Cardiac muscle cell (in vitro differentiated cells and primary cell): ENCODE measurements at regions not wholly inside any gene's neighbourhood (a gene's known extent, or its start where the extent isn't known, plus 50 kb on each side); places are given as distances from the start of the nearest gene placed in this dataset.

Source experiments
- DNase-seq, 2 donors: peaks; one replicate each; pipeline versions ENCODE4 v3.0.0 to v3.0.0-alpha.2; 2010 to 2017; ENCODE audit warnings: low read depth in 1 of 2, low spot score in 1 of 2
- H3K27ac ChIP-seq: fragments of 200-600 bp; sonication (generic); 2 replicates; pipeline ENCODE4 v1.5.1; 2016
- H3K27me3 ChIP-seq: fragments of 200-600 bp; sonication (generic); 2 replicates; pipeline ENCODE4 v1.6.0; 2016; ENCODE audit warnings: control low read depth
- H3K36me3 ChIP-seq: fragments of 200-600 bp; sonication (generic); 2 replicates; pipeline ENCODE4 v1.5.1; 2016; ENCODE audit warnings: control low read depth
- H3K4me1 ChIP-seq: fragments of 200-600 bp; sonication (generic); 2 replicates; pipeline ENCODE4 v1.8.1; 2017; ENCODE audit warnings: low read depth, mild to moderate bottlenecking, mixed run types
- H3K4me3 ChIP-seq: fragments of 200-600 bp; sonication (generic); 2 replicates; pipeline ENCODE4 v1.5.1; 2016; ENCODE audit warnings: mild to moderate bottlenecking
- H3K9me3 ChIP-seq: fragments of 200-600 bp; sonication (generic); 2 replicates; pipeline ENCODE4 v1.5.1; 2017; ENCODE audit warnings: low read depth, mild to moderate bottlenecking, control low read depth
- CTCF ChIP-seq: IDR thresholded peaks from 2 replicates; pipeline ENCODE4 v1.5.1; 2012; ENCODE audit warnings: low read depth, mild to moderate bottlenecking, low read length

GRCh38 chr9:7932767-7933166 is 133.2 kb upstream of the DMAC1 start:
- no peak for DNase-seq
- Histone ChIP-seq H3K36me3 (no peaks in the 10 kb centered on the region), H3K27me3 (no peaks in the 10 kb centered on the region), H3K4me1 (no peaks in the 10 kb centered on the region), H3K4me3 (no peak overlapping the region), H3K27ac (no peak overlapping the region), H3K9me3 (no peaks in the 10 kb centered on the region)
- TF ChIP-seq CTCF, result no peak

GRCh38 chr9:7930613-7931012 is 131.0 kb upstream of the DMAC1 start:
- H3K4me1 ChIP-seq, result no peaks in the 10 kb centered on the region
- H3K27me3 ChIP-seq, result no peaks in the 10 kb centered on the region
- no peaks in the 10 kb centered on the region for H3K9me3 ChIP-seq
- no peaks in the 10 kb centered on the region for H3K36me3 ChIP-seq
- no peak for TF ChIP-seq CTCF
- no peak for DNase-seq
- no peak overlapping the region for H3K4me3 ChIP-seq
- no peak overlapping the region for H3K27ac ChIP-seq

DNA sequence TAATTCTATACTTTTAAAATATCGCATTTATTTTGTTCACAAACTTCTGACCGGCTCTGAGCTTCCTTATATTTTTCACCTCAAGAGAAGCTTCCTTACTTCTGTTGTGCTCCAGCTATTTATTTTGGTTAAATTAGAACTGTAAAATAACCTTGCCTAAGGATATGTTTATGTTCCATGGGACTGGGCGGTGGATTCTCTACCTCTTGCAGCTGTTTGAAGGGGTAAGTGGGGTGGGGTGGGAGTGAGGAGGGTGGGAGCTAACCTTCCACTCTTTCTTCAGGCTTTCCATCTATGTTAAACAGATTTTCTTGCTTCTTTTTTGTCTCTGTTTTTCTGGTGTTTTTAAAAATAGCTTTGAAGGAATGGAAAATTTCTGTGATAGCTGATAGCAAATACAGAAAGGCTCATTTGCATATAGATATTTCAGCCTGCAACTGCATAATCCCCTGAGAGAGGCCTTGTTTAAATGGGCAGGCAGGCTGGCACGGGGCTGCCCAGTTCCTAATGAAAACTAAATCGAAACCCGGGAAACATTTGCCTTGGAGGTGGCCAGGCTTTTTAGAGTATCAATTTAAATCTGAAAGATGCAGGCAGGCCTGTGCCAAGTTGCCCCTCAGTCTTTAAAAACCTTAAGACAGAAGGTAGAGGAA is 122.1 kb upstream of the DMAC1 start:
- H3K27me3 ChIP-seq, result peaks cover 5% of the 10 kb centered on the region
- TF ChIP-seq CTCF, result no peak

DNA sequence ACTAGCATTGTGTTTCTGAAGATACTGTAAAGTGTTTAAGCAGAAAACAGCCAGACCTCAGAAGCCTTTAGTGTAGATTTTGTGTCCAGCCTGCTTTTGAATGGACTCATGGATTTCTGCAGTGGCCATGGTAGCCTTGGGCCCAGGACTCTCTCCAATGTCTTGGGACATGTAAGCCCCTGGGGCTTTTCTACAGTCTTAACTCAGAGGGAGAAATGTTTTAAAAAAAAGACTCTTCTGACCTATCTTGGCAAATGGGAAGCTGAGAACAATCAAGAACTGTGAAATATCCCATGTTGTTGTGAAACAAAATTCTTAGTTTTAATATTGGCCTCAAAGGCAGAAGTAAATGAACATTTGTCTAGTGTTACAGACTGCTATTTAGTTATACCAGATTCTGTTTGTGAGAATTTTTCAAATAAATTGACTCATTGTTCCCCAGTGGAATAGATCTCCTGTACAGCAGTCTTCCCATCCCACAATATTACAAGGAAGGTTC is 112.5 kb upstream of the DMAC1 start:
- H3K4me3 ChIP-seq, result no peak overlapping the region
- H3K4me1 ChIP-seq, result no peaks in the 10 kb centered on the region
- no peak overlapping the region for H3K27ac ChIP-seq
- no peak for TF ChIP-seq CTCF
- DNase-seq, result no peak
- H3K36me3 ChIP-seq, result no peaks in the 10 kb centered on the region
- no peaks in the 10 kb centered on the region for H3K9me3 ChIP-seq
- no peaks in the 10 kb centered on the region for H3K27me3 ChIP-seq

More for the DNA sequence above, 122.1 kb upstream of the DMAC1 start:
- DNase-seq, result no peak
- Histone ChIP-seq H3K4me3 (no peak overlapping the region), H3K27ac (no peak overlapping the region), H3K9me3 (no peaks in the 10 kb centered on the region), H3K4me1 (peaks cover 11% of the 10 kb centered on the region), H3K36me3 (no peaks in the 10 kb centered on the region)

DNA sequence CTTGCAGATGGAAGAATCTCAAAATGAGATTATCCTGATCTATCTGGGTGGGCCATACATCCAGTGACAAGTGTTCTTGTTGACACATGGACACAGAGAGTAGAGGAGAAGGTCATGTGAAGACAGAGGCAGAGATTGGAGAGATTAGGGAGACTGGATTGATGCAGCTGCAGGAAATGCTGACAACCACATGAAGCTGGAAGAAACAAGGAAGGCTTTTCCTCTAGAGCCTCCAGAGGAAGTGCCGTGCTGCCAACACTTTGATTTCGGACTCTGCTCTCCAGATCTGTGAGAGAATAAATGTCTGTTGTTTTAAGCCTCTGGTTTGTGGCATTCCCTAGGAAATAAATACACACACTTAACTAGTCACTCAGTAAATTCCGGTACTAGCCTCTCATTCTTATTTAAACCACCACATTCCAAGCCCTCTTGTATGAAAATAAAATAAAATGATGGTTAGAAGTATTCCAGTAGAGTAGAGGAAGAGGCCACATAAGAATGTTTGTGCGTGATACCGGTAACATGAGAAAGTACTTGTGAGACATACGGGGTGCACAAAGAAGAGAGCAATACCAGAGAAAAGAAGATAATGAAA is 110.9 kb upstream of the DMAC1 start:
- Histone ChIP-seq H3K27me3 (no peaks in the 10 kb centered on the region), H3K4me1 (no peaks in the 10 kb centered on the region), H3K9me3 (no peaks in the 10 kb centered on the region), H3K36me3 (no peaks in the 10 kb centered on the region), H3K4me3 (no peak overlapping the region), H3K27ac (no peak overlapping the region)
- DNase-seq, result no peak
- no peak for TF ChIP-seq CTCF
